Astrocyte of the spinal cord (primary cell): ENCODE measurements at regions not wholly inside any gene's neighbourhood (a gene's known extent, or its start where the extent isn't known, plus 50 kb on each side); places are given as distances from the start of the nearest gene placed in this dataset.

Source experiments
- DNase-seq: peaks from one replicate; pipeline ENCODE4 v3.0.0; 2011; ENCODE audit warnings: low read depth, low spot score
- H3K4me3 ChIP-seq: 2 replicates; pipeline ENCODE4 v1.5.1; 2011; ENCODE audit warnings: low read depth, mild to moderate bottlenecking, low read length, moderate library complexity
- CTCF ChIP-seq: IDR thresholded peaks from 2 replicates; pipeline ENCODE4 v1.5.1; 2012; ENCODE audit warnings: low read depth, mild to moderate bottlenecking, low read length, inconsistent platforms
- in situ Hi-C: cut with HindIII; loops from 2 replicates; pipeline ENCODE4 v1.10.0; 2017; ENCODE audit warnings: low sequenced_read_pairs

- no peak overlapping the region for H3K4me3 ChIP-seq
- no peak for DNase-seq
- TF ChIP-seq CTCF = no peak
- in situ Hi-C loops = no loop called here
Measured at GRCh38 chr18:5064841-5065370, 132.2 kb downstream of the AKAIN1 start.

GRCh38 chr18:5061785-5062184 is 135.3 kb downstream of the AKAIN1 start:
- in situ Hi-C loops = no loop called here
- no peak for TF ChIP-seq CTCF
- no peak for DNase-seq
- H3K4me3 ChIP-seq = no peak overlapping the region

GRCh38 chr18:5060543-5060942 is 136.5 kb downstream of the AKAIN1 start:
- H3K4me3 ChIP-seq = no peak overlapping the region
- no peak for TF ChIP-seq CTCF
- in situ Hi-C loops = no loop called here
- no peak for DNase-seq

- in situ Hi-C loops = no loop called here
- H3K4me3 ChIP-seq = no peak overlapping the region
- no peak for DNase-seq
- TF ChIP-seq CTCF = no peak
Measured at GRCh38 chr18:5059696-5060032, 137.4 kb downstream of the AKAIN1 start.

- DNase-seq = no peak
- no peak overlapping the region for H3K4me3 ChIP-seq
Measured at GRCh38 chr18:5058768-5059695, 138.0 kb downstream of the AKAIN1 start.

More at GRCh38 chr18:5058768-5059695, 138.0 kb downstream of the AKAIN1 start:
- in situ Hi-C loops = no loop called here
- no peak for TF ChIP-seq CTCF
